ENCODE measurements at regions not wholly inside any gene's neighbourhood (a gene's known extent, or its start where the extent isn't known, plus 50 kb on each side); places are given as distances from the start of the nearest gene placed in this dataset.

DNA sequence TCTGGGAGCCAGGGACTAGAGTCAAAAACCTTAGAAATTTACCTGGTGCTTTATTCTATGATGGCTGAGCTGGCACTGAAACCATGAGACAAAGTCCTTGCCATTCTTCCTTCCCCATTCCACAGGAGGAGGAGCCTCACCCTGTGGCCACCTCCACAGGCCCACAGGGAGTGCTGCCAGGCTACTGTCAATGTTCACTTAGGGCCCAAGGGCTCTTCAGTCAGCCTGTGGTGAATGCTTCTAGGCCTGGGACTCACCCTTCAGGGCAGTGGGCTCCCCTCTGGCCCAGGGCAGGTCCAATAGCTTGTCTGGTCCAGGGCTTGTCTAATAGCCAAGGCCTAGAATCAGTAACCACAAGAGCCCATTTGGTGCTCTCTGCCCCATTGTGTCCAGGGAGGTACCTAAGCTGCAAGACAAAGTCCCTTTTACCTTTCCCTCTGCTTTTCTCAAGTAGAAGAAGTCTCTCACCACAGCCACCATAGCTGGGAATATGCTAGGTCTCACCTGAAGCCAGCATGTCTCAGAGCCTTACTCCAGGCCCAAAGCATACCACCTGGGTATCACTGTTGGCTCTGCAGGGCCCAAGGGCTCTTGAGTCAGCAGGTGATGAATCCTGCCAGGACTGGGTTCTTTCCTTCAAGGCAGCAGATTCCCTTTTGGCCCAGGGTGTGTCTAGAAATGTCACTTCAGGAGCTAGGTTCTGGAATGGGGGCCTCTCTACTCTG, 61.8 kb upstream of the CHRNB4 start:
- intact Hi-C loops (cut with micrococcal nuclease; ENCODE audit: unreplicated experiment) (no loop called here), in situ Hi-C loops (cut with HindIII; ENCODE audit: extremely low pct_ligation_motif_present, low pct_unique_long_range_greater_than_20kb) (no loop called here)
- DNase-seq (ENCODE audit: low spot score), result no peak
- Histone ChIP-seq H3K27ac (ENCODE audit: extremely low read length, insufficient read depth, low read length) (no peak overlapping the region), H3K9ac (ENCODE audit: insufficient read depth, low read depth, low read length) (no peak overlapping the region), H3K4me3 (replicated peaks in 1 of 3; ENCODE audit: insufficient read depth in 1 of 3, low read depth in 2 of 3, low read length in 3 of 3) (no peak overlapping the region), H3K36me3 (replicated peaks in 1 of 2; ENCODE audit: control insufficient read depth in 1 of 2, insufficient read depth in 2 of 2, low read length in 2 of 2) (no peaks in the 10 kb centered on the region), H3K9me3 (ENCODE audit: low read length) (no peaks in the 10 kb centered on the region), H3K27me3 (ENCODE audit: control insufficient read depth in 1 of 2, insufficient read depth in 2 of 2, low read length in 2 of 2) (no peaks in the 10 kb centered on the region), H3K4me2 (ENCODE audit: low read depth, low read length) (no peak overlapping the region), H2AFZ (ENCODE audit: low read length) (no peak overlapping the region), H3K79me2 (ENCODE audit: insufficient read depth, low read length) (no peaks in the 10 kb centered on the region), H3K4me1 (ENCODE audit: insufficient read depth, low read length) (no peaks in the 10 kb centered on the region), H4K20me1 (ENCODE audit: insufficient read depth, low read length) (no peaks in the 10 kb centered on the region)
- no TSS peak for BruUV-seq (replicated peaks)
- no peak for FAIRE-seq
- ATAC-seq, result no peak
- POLR2A ChIA-PET, result no interaction called here
- CTCF ChIA-PET (ENCODE audit: low intra/inter-chr PET ratio, low total read pairs), result no interaction called here
- TF ChIP-seq KLF15 (CRISPR knock-in tag; IDR thresholded peaks at IDR 0.05; ENCODE audit: borderline replicate concordance) (no peak), SMAD9 (CRISPR knock-in tag; IDR thresholded peaks at IDR 0.05) (no peak), ZBTB20 (CRISPR knock-in tag; IDR thresholded peaks at IDR 0.05; ENCODE audit: borderline replicate concordance, low read depth) (no peak), WIZ (CRISPR knock-in tag; IDR thresholded peaks at IDR 0.05) (no peak), XBP1 (CRISPR knock-in tag; IDR thresholded peaks at IDR 0.05) (no peak), KDM2A (CRISPR knock-in tag; IDR thresholded peaks at IDR 0.05; ENCODE audit: borderline replicate concordance, low read depth) (no peak), SMYD3 (CRISPR knock-in tag; IDR thresholded peaks at IDR 0.05) (no peak), ZNF883 (CRISPR knock-in tag; IDR thresholded peaks at IDR 0.05; ENCODE audit: not compliant biosample characterization) (no peak), SRSF4 (IDR thresholded peaks at IDR 0.05; ENCODE audit: low read depth, low read length, poor library complexity, severe bottlenecking) (no peak), ZNF296 (CRISPR knock-in tag; conservative IDR thresholded peaks at IDR 0.05) (no peak), RBM22 (optimal IDR thresholded peaks at IDR 0.05; ENCODE audit: low read length) (no peak), CREB1 (IDR thresholded peaks at IDR 0.05) (no peak), CREB1 (CRISPR knock-in tag; IDR thresholded peaks at IDR 0.05) (no peak)
- TF ChIP-seq, protein P1, sequence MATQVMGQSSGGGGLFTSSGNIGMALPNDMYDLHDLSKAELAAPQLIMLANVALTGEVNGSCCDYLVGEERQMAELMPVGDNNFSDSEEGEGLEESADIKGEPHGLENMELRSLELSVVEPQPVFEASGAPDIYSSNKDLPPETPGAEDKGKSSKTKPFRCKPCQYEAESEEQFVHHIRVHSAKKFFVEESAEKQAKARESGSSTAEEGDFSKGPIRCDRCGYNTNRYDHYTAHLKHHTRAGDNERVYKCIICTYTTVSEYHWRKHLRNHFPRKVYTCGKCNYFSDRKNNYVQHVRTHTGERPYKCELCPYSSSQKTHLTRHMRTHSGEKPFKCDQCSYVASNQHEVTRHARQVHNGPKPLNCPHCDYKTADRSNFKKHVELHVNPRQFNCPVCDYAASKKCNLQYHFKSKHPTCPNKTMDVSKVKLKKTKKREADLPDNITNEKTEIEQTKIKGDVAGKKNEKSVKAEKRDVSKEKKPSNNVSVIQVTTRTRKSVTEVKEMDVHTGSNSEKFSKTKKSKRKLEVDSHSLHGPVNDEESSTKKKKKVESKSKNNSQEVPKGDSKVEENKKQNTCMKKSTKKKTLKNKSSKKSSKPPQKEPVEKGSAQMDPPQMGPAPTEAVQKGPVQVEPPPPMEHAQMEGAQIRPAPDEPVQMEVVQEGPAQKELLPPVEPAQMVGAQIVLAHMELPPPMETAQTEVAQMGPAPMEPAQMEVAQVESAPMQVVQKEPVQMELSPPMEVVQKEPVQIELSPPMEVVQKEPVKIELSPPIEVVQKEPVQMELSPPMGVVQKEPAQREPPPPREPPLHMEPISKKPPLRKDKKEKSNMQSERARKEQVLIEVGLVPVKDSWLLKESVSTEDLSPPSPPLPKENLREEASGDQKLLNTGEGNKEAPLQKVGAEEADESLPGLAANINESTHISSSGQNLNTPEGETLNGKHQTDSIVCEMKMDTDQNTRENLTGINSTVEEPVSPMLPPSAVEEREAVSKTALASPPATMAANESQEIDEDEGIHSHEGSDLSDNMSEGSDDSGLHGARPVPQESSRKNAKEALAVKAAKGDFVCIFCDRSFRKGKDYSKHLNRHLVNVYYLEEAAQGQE (IDR thresholded peaks at IDR 0.05; ENCODE audit: borderline replicate concordance in 1 of 2, low read depth in 1 of 2, low read length in 2 of 2), result no peak
- TF ChIP-seq, protein P2, sequence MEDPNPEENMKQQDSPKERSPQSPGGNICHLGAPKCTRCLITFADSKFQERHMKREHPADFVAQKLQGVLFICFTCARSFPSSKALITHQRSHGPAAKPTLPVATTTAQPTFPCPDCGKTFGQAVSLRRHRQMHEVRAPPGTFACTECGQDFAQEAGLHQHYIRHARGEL (CRISPR knock-in tag; IDR thresholded peaks at IDR 0.05), result no peak
- TF ChIP-seq, protein P3, sequence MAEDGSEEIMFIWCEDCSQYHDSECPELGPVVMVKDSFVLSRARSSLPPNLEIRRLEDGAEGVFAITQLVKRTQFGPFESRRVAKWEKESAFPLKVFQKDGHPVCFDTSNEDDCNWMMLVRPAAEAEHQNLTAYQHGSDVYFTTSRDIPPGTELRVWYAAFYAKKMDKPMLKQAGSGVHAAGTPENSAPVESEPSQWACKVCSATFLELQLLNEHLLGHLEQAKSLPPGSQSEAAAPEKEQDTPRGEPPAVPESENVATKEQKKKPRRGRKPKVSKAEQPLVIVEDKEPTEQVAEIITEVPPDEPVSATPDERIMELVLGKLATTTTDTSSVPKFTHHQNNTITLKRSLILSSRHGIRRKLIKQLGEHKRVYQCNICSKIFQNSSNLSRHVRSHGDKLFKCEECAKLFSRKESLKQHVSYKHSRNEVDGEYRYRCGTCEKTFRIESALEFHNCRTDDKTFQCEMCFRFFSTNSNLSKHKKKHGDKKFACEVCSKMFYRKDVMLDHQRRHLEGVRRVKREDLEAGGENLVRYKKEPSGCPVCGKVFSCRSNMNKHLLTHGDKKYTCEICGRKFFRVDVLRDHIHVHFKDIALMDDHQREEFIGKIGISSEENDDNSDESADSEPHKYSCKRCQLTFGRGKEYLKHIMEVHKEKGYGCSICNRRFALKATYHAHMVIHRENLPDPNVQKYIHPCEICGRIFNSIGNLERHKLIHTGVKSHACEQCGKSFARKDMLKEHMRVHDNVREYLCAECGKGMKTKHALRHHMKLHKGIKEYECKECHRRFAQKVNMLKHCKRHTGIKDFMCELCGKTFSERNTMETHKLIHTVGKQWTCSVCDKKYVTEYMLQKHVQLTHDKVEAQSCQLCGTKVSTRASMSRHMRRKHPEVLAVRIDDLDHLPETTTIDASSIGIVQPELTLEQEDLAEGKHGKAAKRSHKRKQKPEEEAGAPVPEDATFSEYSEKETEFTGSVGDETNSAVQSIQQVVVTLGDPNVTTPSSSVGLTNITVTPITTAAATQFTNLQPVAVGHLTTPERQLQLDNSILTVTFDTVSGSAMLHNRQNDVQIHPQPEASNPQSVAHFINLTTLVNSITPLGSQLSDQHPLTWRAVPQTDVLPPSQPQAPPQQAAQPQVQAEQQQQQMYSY (CRISPR knock-in tag; IDR thresholded peaks at IDR 0.05), result no peak
- TF ChIP-seq, protein P4, sequence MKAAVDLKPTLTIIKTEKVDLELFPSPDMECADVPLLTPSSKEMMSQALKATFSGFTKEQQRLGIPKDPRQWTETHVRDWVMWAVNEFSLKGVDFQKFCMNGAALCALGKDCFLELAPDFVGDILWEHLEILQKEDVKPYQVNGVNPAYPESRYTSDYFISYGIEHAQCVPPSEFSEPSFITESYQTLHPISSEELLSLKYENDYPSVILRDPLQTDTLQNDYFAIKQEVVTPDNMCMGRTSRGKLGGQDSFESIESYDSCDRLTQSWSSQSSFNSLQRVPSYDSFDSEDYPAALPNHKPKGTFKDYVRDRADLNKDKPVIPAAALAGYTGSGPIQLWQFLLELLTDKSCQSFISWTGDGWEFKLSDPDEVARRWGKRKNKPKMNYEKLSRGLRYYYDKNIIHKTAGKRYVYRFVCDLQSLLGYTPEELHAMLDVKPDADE (CRISPR knock-in tag; IDR thresholded peaks at IDR 0.05), result no peak

Measured in HepG2 (cell line).